Testis (tissue), 2 donors: ENCODE measurements at regions not wholly inside any gene's neighbourhood (a gene's known extent, or its start where the extent isn't known, plus 50 kb on each side); places are given as distances from the start of the nearest gene placed in this dataset.

Experiments
- CTCF ChIP-seq, 3 experiments: fragments of 450-650 bp in 2 of 3; fragments of 200-600 bp in 1 of 3; sonication (generic) in 1 of 3; IDR thresholded peaks; one replicate each; pipeline ENCODE4 v1.5.1; 2016 to 2019; ENCODE audit warnings: antibody characterized with exemption in 3 of 3, mild to moderate bottlenecking in 2 of 3, moderate library complexity in 1 of 3
- POLR2A ChIP-seq: fragments of 450-650 bp; IDR thresholded peaks from one replicate; pipeline ENCODE4 v1.6.1; 2017; ENCODE audit warnings: antibody characterized with exemption, mild to moderate bottlenecking, moderate library complexity

GRCh38 chr1:58982259-58982998, 198.6 kb upstream of the JUN start:
- TF ChIP-seq CTCF (IDR thresholded peaks at IDR 0.05) (no peak), POLR2A (no peak)
